WI38 (cell line): ENCODE measurements at regions not wholly inside any gene's neighbourhood (a gene's known extent, or its start where the extent isn't known, plus 50 kb on each side); places are given as distances from the start of the nearest gene placed in this dataset.
A peak's percentile ranks its signal among the peaks of the same experiment; 100 is the strongest.

Experiments used
- H3K4me3 ChIP-seq: 2 replicates; pipeline ENCODE4 v1.5.1; 2011; ENCODE audit warnings: low read depth, mild to moderate bottlenecking, control low read depth, low read length
- TF ChIP-seq, protein P1 (sequence below): IDR thresholded peaks from 2 replicates; pipeline ENCODE4 v1.5.1; 2012; ENCODE audit warnings: low read depth, mild to moderate bottlenecking, control low read depth, low read length

DNA sequence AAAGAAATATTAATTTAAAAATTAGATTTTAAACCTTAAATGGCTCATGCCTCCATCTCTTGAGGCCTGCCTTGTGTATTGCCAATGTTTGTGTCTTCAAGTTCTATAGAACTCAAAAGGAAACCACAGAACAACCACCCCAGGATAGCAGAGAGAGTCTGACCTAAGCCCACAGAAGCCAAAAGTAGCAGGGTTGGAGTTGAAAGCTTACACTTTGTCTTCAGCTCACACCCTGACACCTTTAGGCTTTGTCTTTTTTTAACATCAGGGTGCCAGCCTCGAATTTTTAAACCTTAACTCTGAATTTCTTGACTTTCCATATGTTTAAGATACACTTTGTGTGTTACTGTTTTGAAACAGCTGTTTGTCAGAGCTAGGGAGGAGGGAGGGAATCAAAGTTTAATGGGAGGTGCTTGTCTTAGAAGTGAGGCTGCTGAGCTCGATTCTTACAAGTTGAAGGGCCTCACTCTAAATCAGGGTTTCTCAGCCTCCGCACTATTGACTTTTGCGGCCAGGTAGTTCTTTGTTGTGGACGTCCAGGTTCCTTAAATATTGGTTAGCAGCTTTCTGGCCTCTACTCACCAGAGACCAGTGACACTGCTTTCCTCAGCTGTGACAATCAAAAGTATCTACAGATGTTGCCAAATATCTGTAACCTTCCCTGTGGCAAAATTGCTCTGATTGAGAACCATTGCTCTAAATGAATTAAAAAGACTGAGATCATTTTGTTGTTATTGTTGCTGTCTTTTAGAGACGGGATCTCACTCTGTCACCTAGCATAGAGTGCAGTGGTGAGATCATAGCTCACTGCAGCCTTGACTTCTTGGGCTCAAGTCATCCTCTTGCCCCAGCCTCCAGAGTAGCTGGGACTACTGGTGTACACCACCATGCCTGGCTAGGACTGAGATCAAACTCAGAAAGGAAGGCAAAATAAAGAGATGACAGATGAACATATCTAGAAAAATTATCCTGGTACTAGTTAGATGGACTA, 139.2 kb upstream of the EOMES start:
- H3K4me3 ChIP-seq, result no peak overlapping the region
- TF ChIP-seq, protein P1, sequence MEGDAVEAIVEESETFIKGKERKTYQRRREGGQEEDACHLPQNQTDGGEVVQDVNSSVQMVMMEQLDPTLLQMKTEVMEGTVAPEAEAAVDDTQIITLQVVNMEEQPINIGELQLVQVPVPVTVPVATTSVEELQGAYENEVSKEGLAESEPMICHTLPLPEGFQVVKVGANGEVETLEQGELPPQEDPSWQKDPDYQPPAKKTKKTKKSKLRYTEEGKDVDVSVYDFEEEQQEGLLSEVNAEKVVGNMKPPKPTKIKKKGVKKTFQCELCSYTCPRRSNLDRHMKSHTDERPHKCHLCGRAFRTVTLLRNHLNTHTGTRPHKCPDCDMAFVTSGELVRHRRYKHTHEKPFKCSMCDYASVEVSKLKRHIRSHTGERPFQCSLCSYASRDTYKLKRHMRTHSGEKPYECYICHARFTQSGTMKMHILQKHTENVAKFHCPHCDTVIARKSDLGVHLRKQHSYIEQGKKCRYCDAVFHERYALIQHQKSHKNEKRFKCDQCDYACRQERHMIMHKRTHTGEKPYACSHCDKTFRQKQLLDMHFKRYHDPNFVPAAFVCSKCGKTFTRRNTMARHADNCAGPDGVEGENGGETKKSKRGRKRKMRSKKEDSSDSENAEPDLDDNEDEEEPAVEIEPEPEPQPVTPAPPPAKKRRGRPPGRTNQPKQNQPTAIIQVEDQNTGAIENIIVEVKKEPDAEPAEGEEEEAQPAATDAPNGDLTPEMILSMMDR, result no peak

DNA sequence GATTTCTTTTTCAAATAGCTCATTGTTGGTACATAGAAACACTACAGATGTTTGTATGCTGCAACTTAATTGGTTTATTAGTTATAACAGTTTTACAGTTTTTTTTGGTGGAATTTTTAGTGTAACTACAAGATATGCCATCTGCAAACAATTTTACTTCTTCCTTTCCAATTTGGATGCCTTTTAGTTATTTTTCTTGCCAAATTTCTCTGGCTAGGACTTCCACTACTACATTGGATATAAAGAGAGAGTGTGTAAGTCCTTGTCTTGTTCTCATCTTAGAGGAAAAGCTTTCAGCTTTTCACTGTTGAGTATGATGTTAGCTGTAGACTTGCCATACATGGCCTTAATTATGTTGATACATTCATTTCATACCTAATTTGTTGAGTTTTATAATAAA, 143.6 kb upstream of the EOMES start:
- TF ChIP-seq, protein P1, result no peak
- no peak overlapping the region for H3K4me3 ChIP-seq

DNA sequence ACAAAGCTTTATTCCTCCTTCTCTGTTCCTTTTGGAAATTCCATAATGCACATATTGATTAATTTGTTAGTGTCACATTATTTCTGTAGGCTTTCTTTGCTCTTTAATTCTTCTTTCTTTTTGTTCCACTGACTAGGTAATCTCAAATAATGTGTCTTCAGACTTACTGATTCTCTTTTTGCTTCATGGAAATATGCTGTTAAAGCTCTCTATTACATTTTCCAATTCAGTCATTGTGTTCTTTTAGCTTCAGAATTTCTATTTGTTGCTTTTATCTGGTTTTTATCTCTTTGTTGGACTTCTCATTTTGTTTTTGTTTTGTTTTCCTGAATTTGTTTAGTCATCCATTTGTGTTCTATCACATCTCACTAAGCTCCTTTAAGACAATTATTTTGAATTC, 147.0 kb upstream of the EOMES start:
- no peak overlapping the region for H3K4me3 ChIP-seq
- TF ChIP-seq, protein P1, result no peak

DNA sequence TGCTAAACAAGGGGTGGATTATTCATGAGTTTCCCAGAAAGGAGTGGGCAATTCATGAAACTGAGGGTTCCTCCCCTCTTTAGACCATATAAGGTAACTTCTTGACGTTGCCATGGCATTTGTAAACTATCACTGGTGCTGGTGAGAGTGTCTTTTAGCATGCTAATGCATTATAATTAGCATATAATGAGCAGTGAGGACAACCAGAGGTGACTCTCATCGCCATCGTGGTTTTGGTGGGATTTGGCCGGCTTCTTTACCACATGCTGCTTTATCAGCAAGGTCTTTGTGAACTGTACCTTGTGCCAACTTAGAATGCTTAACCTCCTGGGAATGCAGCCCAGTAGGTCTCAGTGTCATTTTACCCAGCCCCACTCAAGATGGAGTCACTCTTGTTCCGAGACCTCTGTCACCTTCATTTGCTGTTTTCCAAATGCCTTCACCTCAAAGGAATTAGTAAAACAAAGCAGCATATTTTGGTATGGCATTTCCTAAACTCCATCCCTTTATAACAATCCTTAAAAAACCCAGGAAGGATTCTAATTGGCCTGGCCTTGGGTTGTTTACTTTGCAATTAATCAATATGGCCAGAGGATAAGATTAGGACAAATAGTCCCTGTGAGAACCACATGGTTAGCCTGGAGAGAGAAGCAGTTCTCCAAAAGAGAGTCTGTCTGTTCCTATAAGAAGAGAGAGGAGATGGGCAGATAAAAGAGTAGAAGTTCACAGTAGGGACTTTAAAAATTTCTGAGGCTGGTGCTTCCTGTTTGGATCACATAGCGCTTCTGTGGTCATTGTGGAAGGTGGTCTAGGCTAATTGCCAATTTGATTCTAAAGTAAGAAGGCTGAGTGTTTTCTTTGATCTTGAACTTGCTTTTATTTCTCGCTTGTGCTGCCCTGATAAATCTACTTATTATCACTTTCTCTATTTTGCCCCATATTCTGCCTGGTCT, 155.2 kb upstream of the EOMES start:
- TF ChIP-seq, protein P1, result no peak
- no peak overlapping the region for H3K4me3 ChIP-seq

DNA sequence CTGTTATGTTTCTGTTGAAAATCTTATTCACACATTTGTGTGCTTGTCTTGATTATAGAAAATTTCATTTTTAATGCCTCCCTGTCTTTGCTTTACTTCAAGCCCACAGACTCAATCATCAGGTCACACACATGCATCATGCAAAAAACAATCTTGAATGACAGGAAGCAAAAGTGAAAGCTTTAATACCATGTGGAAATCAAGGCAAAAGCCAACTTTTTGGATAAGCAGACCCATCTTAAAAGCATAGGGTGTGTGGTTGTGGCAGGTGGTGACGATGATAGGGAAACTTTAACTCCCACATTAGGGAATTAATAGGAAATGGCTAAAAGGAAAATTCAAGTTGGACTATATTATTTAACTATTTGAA, 155.9 kb upstream of the EOMES start:
- TF ChIP-seq, protein P1, result no peak
- H3K4me3 ChIP-seq, result no peak overlapping the region

DNA sequence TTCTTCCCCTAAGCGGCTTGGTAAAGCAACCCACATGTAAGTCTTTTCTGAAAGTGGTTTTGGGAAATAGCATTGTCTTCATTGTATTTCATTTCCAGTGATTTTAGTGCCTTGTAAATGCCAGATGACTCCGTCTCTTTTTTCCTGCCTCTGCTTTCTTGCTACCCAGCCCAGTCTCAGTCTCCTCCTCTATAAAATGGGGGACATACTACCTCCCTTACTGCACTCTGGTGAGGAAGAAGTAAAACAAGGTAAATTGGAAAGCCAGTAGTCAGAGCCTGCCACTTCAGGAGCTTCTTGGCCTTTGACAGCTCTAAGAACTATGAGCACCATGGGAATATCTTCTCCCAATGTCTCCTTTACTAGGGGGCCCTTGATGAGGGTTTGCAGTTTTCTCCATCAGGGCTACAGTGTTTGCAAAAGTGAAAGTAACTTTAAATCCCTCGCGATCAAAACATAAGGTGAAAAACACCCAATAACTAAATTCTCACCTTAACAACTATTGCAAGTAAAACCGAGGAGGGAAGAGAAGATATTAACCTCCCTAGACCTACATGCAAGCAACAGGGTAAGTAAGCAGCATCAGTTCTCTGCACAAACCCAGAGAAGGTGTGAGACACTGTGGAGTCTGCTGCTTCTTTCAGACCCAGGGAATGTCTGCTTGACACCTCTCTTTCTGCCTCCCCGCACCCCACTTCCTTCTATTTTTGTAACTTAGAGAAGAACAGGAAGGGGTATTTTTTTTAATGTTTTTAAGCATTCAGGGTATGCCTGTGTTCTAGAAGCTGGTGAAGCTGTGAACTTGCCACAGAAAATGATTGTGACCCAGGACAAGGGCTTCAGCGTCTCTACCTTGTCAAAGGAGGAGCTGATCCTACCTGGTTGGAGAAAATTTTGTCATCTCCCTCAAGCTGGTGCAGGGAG, 159.1 kb upstream of the EOMES start:
- peak overlapping the region; percentile 45 for H3K4me3 ChIP-seq

More for the DNA sequence above, 159.1 kb upstream of the EOMES start:
- TF ChIP-seq, protein P1, result no peak
